Tibial nerve (tissue), 4 donors: ENCODE measurements at regions not wholly inside any gene's neighbourhood (a gene's known extent, or its start where the extent isn't known, plus 50 kb on each side); places are given as distances from the start of the nearest gene placed in this dataset.
"Not testable (repeated sequence)": the region's sequence is repeated elsewhere in the genome, so short reads cannot be mapped to it uniquely, and the experiment has no call there.

Source experiments
- DNase-seq, 2 donors: peaks; one replicate each; pipeline ENCODE4 v3.0.0-alpha.2; 2019; ENCODE audit warnings: low spot score in 2 of 2
- H3K27ac ChIP-seq, 4 donors: fragments of 200-600 bp; sonication (generic) in 3 of 4; one replicate each; pipeline ENCODE4 v1.5.1; 2017 to 2019; ENCODE audit warnings: mild to moderate bottlenecking in 1 of 4
- H3K27me3 ChIP-seq, 2 donors: fragments of 200-600 bp; sonication (generic) in 1 of 2; one replicate each; pipeline versions ENCODE4 v1.5.1 to v1.6.0; 2017 to 2019
- H3K36me3 ChIP-seq, 3 donors: fragments of 200-600 bp; sonication (generic); one replicate each; pipeline ENCODE4 v1.5.1; 2018 to 2019
- H3K4me1 ChIP-seq, 4 donors: fragments of 200-600 bp; sonication (generic) in 3 of 4; one replicate each; pipeline ENCODE4 v1.5.1; 2017 to 2019
- H3K4me3 ChIP-seq, 4 donors: fragments of 200-600 bp; sonication (generic) in 3 of 4; one replicate each; pipeline ENCODE4 v1.5.1; 2017 to 2019; ENCODE audit warnings: mild to moderate bottlenecking in 1 of 4, moderate library complexity in 1 of 4
- H3K9me3 ChIP-seq, 4 donors: fragments of 200-600 bp; sonication (generic) in 3 of 4; one replicate each; pipeline ENCODE4 v1.5.1; 2017 to 2019
- CTCF ChIP-seq, 5 experiments: fragments of 200-600 bp in 3 of 5; fragments of 450-650 bp in 2 of 5; sonication (generic) in 3 of 5; IDR thresholded peaks; one replicate each; pipeline ENCODE4 v1.5.1; 2016 to 2019; ENCODE audit warnings: antibody characterized with exemption in 5 of 5, mild to moderate bottlenecking in 3 of 5, moderate library complexity in 2 of 5
- EP300 ChIP-seq, 2 donors: sonication (generic); formaldehyde crosslinking; IDR thresholded peaks; one replicate each; pipeline ENCODE4 v1.6.1; 2017; ENCODE audit warnings: antibody characterized with exemption in 2 of 2, mild to moderate bottlenecking in 1 of 2
- POLR2A ChIP-seq, 2 donors: fragments of 450-650 bp; IDR thresholded peaks; one replicate each; pipeline ENCODE4 v1.6.1; 2017; ENCODE audit warnings: antibody characterized with exemption in 2 of 2, mild to moderate bottlenecking in 2 of 2, moderate library complexity in 2 of 2
- WGBS, 2 donors: methylation state at CpG; one replicate each; pipeline ENCODE4 v1.1.5; 2018; 5-methylcytosine and 5-hydroxymethylcytosine counted together

- H3K4me1 ChIP-seq: peaks cover 0 to 4% (median 0%) of the 10 kb centered on the region in 4 donors
- H3K27me3 ChIP-seq: no peaks in the 10 kb centered on the region
- peaks cover 0 to 7% (median 0%) of the 10 kb centered on the region in 4 donors for H3K9me3 ChIP-seq
- WGBS, 2 donors: 79 to 83% methylated on average over 6 of the region's 6 CpGs
- TF ChIP-seq POLR2A (IDR thresholded peaks at IDR 0.05) (no peak), CTCF (IDR thresholded peaks at IDR 0.05) (no peak), EP300 (IDR thresholded peaks at IDR 0.05) (no peak)
- no peak for DNase-seq
- H3K4me3 ChIP-seq: no peak overlapping the region
- no peaks in the 10 kb centered on the region for H3K36me3 ChIP-seq
- no peak overlapping the region for H3K27ac ChIP-seq
Observed at GRCh38 chr5:63094730-63095129, 516.1 kb downstream of the LRRC70 start.

GRCh38 chr5:63089147-63089546 lies 510.5 kb downstream of the LRRC70 start:
- 52 to 59% methylated on average over 1 of the region's 1 CpG for WGBS, 2 donors
- no peak overlapping the region for H3K4me3 ChIP-seq
- no peaks in the 10 kb centered on the region for H3K36me3 ChIP-seq
- TF ChIP-seq CTCF (IDR thresholded peaks at IDR 0.05): no peak
- no peak for TF ChIP-seq EP300 (IDR thresholded peaks at IDR 0.05)
- no peak for TF ChIP-seq POLR2A (IDR thresholded peaks at IDR 0.05)
- no peaks in the 10 kb centered on the region for H3K4me1 ChIP-seq
- peaks cover 0 to 7% (median 0%) of the 10 kb centered on the region in 4 donors for H3K9me3 ChIP-seq
- no peak for DNase-seq
- no peaks in the 10 kb centered on the region for H3K27me3 ChIP-seq
- no peak overlapping the region for H3K27ac ChIP-seq

GRCh38 chr5:63085561-63085960 lies 506.9 kb downstream of the LRRC70 start:
- no peak for DNase-seq
- 14 to 35% methylated on average over 2 of the region's 2 CpGs for WGBS, 2 donors
- Histone ChIP-seq H3K4me1 (no peaks in the 10 kb centered on the region), H3K9me3 (no peaks in the 10 kb centered on the region), H3K27ac (no peak overlapping the region), H3K36me3 (no peaks in the 10 kb centered on the region), H3K27me3 (no peaks in the 10 kb centered on the region), H3K4me3 (no peak overlapping the region)
- TF ChIP-seq POLR2A (IDR thresholded peaks at IDR 0.05): no peak
- TF ChIP-seq EP300 (IDR thresholded peaks at IDR 0.05): no peak
- no peak for TF ChIP-seq CTCF (IDR thresholded peaks at IDR 0.05)

GRCh38 chr5:63083689-63084088 lies 505.1 kb downstream of the LRRC70 start:
- 89 to 98% methylated on average over 10 of the region's 22 CpGs for WGBS, 2 donors
- H3K4me3 ChIP-seq, H3K36me3 ChIP-seq, H3K4me1 ChIP-seq, DNase-seq, H3K9me3 ChIP-seq, H3K27me3 ChIP-seq, H3K27ac ChIP-seq: not testable (repeated sequence)

- TF ChIP-seq POLR2A (IDR thresholded peaks at IDR 0.05) (no peak), CTCF (IDR thresholded peaks at IDR 0.05) (no peak), EP300 (IDR thresholded peaks at IDR 0.05) (no peak)
- Histone ChIP-seq H3K27me3 (no peaks in the 10 kb centered on the region), H3K27ac (no peak overlapping the region), H3K36me3 (no peaks in the 10 kb centered on the region), H3K4me1 (no peaks in the 10 kb centered on the region), H3K9me3 (no peaks in the 10 kb centered on the region), H3K4me3 (no peak overlapping the region)
- DNase-seq: no peak
Observed at GRCh38 chr5:63081402-63081801, 502.8 kb downstream of the LRRC70 start.

- Histone ChIP-seq H3K4me1 (no peaks in the 10 kb centered on the region), H3K27ac (no peak overlapping the region), H3K9me3 (no peaks in the 10 kb centered on the region), H3K4me3 (no peak overlapping the region), H3K36me3 (no peaks in the 10 kb centered on the region), H3K27me3 (no peaks in the 10 kb centered on the region)
- WGBS, 2 donors: 62 to 67% methylated on average over 3 of the region's 3 CpGs
- TF ChIP-seq EP300 (IDR thresholded peaks at IDR 0.05): no peak
- TF ChIP-seq CTCF (IDR thresholded peaks at IDR 0.05): no peak
- no peak for TF ChIP-seq POLR2A (IDR thresholded peaks at IDR 0.05)
- DNase-seq: no peak
Observed at GRCh38 chr5:63070001-63070400, 491.4 kb downstream of the LRRC70 start.
